ENCODE measurements at regions not wholly inside any gene's neighbourhood (a gene's known extent, or its start where the extent isn't known, plus 50 kb on each side); places are given as distances from the start of the nearest gene placed in this dataset.

DNA sequence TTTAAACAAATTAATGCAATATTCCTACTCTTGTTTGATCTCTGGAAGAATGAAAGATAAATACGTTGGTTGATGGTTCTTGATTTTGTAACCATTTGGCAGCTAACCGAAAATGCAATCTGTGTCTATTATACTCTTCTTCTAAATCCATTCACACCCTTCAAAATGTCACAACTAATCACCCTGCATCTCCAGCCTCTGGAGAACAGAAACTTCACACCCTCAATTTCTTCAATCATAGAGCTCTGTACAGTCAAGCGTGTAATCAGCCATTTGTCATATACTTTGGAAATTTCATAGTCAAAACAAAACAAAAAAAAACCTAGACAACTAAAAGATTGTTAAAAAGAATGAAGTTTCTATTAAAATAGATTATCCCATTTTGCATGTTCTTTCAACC is 1482.3 kb upstream of the LRRTM1 start:
- WGBS (ENCODE audit: insufficient coverage, insufficient replicate concordance, low lambda C conversion rate, missing lambda C conversion rate), result 6% methylated on average over 3 of the region's 3 CpGs
- in situ Hi-C loops (cut with MboI) (no loop called here), intact Hi-C loops (cut with micrococcal nuclease; ENCODE audit: unreplicated experiment) (no loop called here)
- Histone ChIP-seq H2AFZ (ENCODE audit: control insufficient read depth, low read depth, low read length) (no peak overlapping the region), H3K9ac (ENCODE audit: control insufficient read depth, insufficient read depth, low read length) (no peak overlapping the region), H3K9me3 (replicated peaks; ENCODE audit: control insufficient read depth, insufficient read depth, low read length) (no peaks in the 10 kb centered on the region), H3K4me2 (ENCODE audit: control insufficient read depth, insufficient read depth) (no peak overlapping the region), H3K79me2 (ENCODE audit: control insufficient read depth, insufficient read depth, low read length) (no peaks in the 10 kb centered on the region), H3K4me1 (ENCODE audit: control insufficient read depth, insufficient read depth, low read length) (no peaks in the 10 kb centered on the region), H3K27me3 (replicated peaks in 1 of 2; ENCODE audit: control insufficient read depth in 2 of 2, insufficient read depth in 2 of 2, low read length in 1 of 2) (no peaks in the 10 kb centered on the region), H3K4me3 (no peak overlapping the region), H3K27ac (ENCODE audit: control insufficient read depth, insufficient read depth) (no peak overlapping the region), H4K20me1 (ENCODE audit: control insufficient read depth, insufficient read depth) (no peaks in the 10 kb centered on the region), H3K36me3 (ENCODE audit: control insufficient read depth in 2 of 2, insufficient read depth in 2 of 2, low read length in 1 of 2) (no peaks in the 10 kb centered on the region)
- ATAC-seq, result no peak
- ChIA-PET RAD21 (ENCODE audit: unreplicated experiment) (no interaction called here), CTCF (no interaction called here), POLR2A (no interaction called here), SMC1A (ENCODE audit: uncharacterized antibody, unreplicated experiment) (no interaction called here)
- no peak for DNase-seq (ENCODE audit: low read depth, low spot score)
- BruUV-seq (replicated peaks), result no TSS peak
- no peak for FAIRE-seq
- TF ChIP-seq, protein P1, sequence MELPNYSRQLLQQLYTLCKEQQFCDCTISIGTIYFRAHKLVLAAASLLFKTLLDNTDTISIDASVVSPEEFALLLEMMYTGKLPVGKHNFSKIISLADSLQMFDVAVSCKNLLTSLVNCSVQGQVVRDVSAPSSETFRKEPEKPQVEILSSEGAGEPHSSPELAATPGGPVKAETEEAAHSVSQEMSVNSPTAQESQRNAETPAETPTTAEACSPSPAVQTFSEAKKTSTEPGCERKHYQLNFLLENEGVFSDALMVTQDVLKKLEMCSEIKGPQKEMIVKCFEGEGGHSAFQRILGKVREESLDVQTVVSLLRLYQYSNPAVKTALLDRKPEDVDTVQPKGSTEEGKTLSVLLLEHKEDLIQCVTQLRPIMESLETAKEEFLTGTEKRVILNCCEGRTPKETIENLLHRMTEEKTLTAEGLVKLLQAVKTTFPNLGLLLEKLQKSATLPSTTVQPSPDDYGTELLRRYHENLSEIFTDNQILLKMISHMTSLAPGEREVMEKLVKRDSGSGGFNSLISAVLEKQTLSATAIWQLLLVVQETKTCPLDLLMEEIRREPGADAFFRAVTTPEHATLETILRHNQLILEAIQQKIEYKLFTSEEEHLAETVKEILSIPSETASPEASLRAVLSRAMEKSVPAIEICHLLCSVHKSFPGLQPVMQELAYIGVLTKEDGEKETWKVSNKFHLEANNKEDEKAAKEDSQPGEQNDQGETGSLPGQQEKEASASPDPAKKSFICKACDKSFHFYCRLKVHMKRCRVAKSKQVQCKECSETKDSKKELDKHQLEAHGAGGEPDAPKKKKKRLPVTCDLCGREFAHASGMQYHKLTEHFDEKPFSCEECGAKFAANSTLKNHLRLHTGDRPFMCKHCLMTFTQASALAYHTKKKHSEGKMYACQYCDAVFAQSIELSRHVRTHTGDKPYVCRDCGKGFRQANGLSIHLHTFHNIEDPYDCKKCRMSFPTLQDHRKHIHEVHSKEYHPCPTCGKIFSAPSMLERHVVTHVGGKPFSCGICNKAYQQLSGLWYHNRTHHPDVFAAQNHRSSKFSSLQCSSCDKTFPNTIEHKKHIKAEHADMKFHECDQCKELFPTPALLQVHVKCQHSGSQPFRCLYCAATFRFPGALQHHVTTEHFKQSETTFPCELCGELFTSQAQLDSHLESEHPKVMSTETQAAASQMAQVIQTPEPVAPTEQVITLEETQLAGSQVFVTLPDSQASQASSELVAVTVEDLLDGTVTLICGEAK (IDR thresholded peaks at IDR 0.05; ENCODE audit: borderline replicate concordance), result no peak
- TF ChIP-seq, protein P2, sequence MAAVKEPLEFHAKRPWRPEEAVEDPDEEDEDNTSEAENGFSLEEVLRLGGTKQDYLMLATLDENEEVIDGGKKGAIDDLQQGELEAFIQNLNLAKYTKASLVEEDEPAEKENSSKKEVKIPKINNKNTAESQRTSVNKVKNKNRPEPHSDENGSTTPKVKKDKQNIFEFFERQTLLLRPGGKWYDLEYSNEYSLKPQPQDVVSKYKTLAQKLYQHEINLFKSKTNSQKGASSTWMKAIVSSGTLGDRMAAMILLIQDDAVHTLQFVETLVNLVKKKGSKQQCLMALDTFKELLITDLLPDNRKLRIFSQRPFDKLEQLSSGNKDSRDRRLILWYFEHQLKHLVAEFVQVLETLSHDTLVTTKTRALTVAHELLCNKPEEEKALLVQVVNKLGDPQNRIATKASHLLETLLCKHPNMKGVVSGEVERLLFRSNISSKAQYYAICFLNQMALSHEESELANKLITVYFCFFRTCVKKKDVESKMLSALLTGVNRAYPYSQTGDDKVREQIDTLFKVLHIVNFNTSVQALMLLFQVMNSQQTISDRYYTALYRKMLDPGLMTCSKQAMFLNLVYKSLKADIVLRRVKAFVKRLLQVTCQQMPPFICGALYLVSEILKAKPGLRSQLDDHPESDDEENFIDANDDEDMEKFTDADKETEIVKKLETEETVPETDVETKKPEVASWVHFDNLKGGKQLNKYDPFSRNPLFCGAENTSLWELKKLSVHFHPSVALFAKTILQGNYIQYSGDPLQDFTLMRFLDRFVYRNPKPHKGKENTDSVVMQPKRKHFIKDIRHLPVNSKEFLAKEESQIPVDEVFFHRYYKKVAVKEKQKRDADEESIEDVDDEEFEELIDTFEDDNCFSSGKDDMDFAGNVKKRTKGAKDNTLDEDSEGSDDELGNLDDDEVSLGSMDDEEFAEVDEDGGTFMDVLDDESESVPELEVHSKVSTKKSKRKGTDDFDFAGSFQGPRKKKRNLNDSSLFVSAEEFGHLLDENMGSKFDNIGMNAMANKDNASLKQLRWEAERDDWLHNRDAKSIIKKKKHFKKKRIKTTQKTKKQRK (IDR thresholded peaks at IDR 0.05; ENCODE audit: low read depth, low read length), result no peak
- TF ChIP-seq, protein P3, sequence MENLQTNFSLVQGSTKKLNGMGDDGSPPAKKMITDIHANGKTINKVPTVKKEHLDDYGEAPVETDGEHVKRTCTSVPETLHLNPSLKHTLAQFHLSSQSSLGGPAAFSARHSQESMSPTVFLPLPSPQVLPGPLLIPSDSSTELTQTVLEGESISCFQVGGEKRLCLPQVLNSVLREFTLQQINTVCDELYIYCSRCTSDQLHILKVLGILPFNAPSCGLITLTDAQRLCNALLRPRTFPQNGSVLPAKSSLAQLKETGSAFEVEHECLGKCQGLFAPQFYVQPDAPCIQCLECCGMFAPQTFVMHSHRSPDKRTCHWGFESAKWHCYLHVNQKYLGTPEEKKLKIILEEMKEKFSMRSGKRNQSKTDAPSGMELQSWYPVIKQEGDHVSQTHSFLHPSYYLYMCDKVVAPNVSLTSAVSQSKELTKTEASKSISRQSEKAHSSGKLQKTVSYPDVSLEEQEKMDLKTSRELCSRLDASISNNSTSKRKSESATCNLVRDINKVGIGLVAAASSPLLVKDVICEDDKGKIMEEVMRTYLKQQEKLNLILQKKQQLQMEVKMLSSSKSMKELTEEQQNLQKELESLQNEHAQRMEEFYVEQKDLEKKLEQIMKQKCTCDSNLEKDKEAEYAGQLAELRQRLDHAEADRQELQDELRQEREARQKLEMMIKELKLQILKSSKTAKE (IDR thresholded peaks at IDR 0.05; ENCODE audit: low read depth, poor library complexity, severe bottlenecking), result no peak
- no peak for TF ChIP-seq RAD21 (IDR thresholded peaks at IDR 0.05; ENCODE audit: insufficient read depth, low read depth, low read length)
- no peak for TF ChIP-seq ZNF217 (IDR thresholded peaks at IDR 0.05)
- TF ChIP-seq, protein P4, sequence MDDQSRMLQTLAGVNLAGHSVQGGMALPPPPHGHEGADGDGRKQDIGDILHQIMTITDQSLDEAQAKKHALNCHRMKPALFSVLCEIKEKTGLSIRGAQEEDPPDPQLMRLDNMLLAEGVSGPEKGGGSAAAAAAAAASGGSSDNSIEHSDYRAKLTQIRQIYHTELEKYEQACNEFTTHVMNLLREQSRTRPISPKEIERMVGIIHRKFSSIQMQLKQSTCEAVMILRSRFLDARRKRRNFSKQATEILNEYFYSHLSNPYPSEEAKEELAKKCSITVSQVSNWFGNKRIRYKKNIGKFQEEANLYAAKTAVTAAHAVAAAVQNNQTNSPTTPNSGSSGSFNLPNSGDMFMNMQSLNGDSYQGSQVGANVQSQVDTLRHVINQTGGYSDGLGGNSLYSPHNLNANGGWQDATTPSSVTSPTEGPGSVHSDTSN (IDR thresholded peaks at IDR 0.05; ENCODE audit: insufficient replicate concordance, low read depth, low read length), result no peak
- TF ChIP-seq, protein P5, sequence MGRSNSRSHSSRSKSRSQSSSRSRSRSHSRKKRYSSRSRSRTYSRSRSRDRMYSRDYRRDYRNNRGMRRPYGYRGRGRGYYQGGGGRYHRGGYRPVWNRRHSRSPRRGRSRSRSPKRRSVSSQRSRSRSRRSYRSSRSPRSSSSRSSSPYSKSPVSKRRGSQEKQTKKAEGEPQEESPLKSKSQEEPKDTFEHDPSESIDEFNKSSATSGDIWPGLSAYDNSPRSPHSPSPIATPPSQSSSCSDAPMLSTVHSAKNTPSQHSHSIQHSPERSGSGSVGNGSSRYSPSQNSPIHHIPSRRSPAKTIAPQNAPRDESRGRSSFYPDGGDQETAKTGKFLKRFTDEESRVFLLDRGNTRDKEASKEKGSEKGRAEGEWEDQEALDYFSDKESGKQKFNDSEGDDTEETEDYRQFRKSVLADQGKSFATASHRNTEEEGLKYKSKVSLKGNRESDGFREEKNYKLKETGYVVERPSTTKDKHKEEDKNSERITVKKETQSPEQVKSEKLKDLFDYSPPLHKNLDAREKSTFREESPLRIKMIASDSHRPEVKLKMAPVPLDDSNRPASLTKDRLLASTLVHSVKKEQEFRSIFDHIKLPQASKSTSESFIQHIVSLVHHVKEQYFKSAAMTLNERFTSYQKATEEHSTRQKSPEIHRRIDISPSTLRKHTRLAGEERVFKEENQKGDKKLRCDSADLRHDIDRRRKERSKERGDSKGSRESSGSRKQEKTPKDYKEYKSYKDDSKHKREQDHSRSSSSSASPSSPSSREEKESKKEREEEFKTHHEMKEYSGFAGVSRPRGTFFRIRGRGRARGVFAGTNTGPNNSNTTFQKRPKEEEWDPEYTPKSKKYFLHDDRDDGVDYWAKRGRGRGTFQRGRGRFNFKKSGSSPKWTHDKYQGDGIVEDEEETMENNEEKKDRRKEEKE (IDR thresholded peaks at IDR 0.05), result no peak
